Stimulated activated CD8-positive, alpha-beta memory T cell treated with anti-CD3 and anti-CD28 coated beads, Interleukin-7, amount 100 ng/mL, for 48 hours (primary cell): ENCODE measurements at regions not wholly inside any gene's neighbourhood (a gene's known extent, or its start where the extent isn't known, plus 50 kb on each side); places are given as distances from the start of the nearest gene placed in this dataset.
A peak's percentile ranks its signal among the peaks of the same experiment; 100 is the strongest.

Experiments used
- DNase-seq, 2 donors: peaks; one replicate each; pipeline ENCODE4 v3.0.0-alpha.2; 2020; ENCODE audit warnings: low read depth in 1 of 2; ENCODE audit errors: extremely low read depth in 1 of 2

- DNase-seq = no peak
Measured at GRCh38 chr9:120018037-120018436, 561.9 kb downstream of the CDK5RAP2 start.

- DNase-seq = no peak
Measured at GRCh38 chr9:120016231-120016630, 563.7 kb downstream of the CDK5RAP2 start.

- DNase-seq = no peak
Measured at GRCh38 chr9:120014796-120015195, 565.2 kb downstream of the CDK5RAP2 start.

- DNase-seq = no peak
Measured at GRCh38 chr9:120009856-120010255, 570.1 kb downstream of the CDK5RAP2 start.

- no peak for DNase-seq
Measured at GRCh38 chr9:120001536-120001935, 578.4 kb downstream of the CDK5RAP2 start.

GRCh38 chr9:119998614-119999013 lies 581.4 kb downstream of the CDK5RAP2 start:
- no peak for DNase-seq

- no peak for DNase-seq
Measured at GRCh38 chr9:119991797-119992196, 588.2 kb downstream of the CDK5RAP2 start.

- DNase-seq = no peak
Measured at GRCh38 chr9:119986713-119987112, 593.3 kb downstream of the CDK5RAP2 start.

- DNase-seq = no peak
Measured at GRCh38 chr9:119986205-119986604, 593.8 kb downstream of the CDK5RAP2 start.

GRCh38 chr9:119974026-119974425 lies 604.8 kb upstream of the BRINP1 start:
- DNase-seq = no peak

GRCh38 chr9:119968836-119969707 lies 599.8 kb upstream of the BRINP1 start:
- peak; percentile 2 to 9 for DNase-seq

- DNase-seq = no peak
Measured at GRCh38 chr9:119967867-119968535, 598.8 kb upstream of the BRINP1 start.

GRCh38 chr9:119963798-119964372 lies 594.6 kb upstream of the BRINP1 start:
- no peak for DNase-seq

- no peak for DNase-seq
Measured at GRCh38 chr9:119963258-119963797, 594.1 kb upstream of the BRINP1 start.

- DNase-seq = no peak
Measured at GRCh38 chr9:119961774-119962424, 592.7 kb upstream of the BRINP1 start.

GRCh38 chr9:119959846-119960545 lies 590.8 kb upstream of the BRINP1 start:
- no peak for DNase-seq

GRCh38 chr9:119956111-119956510 lies 586.9 kb upstream of the BRINP1 start:
- DNase-seq = no peak

- DNase-seq = no peak
Measured at GRCh38 chr9:119955276-119955675, 586.0 kb upstream of the BRINP1 start.

- no peak for DNase-seq
Measured at GRCh38 chr9:119951591-119951990, 582.4 kb upstream of the BRINP1 start.

- no peak for DNase-seq
Measured at GRCh38 chr9:119951090-119951489, 581.9 kb upstream of the BRINP1 start.
